Spleen (tissue), 11 donors: ENCODE measurements at regions not wholly inside any gene's neighbourhood (a gene's known extent, or its start where the extent isn't known, plus 50 kb on each side); places are given as distances from the start of the nearest gene placed in this dataset.

ENCODE experiments used
- DNase-seq: peaks from one replicate; pipeline ENCODE4 v3.0.0-alpha.2; 2020
- H3K27ac ChIP-seq, 8 donors: fragments of 200-600 bp; sonication (generic) in 7 of 8; 1 replicate in 4 of 8; 2 replicates in 4 of 8; pipeline versions ENCODE4 v1.5.0 to v1.8.0; 2016 to 2021; ENCODE audit warnings: inconsistent platforms in 4 of 8, mild to moderate bottlenecking in 4 of 8, moderate library complexity in 1 of 8
- H3K27me3 ChIP-seq, 7 donors: fragments of 200-600 bp; sonication (generic) in 6 of 7; replicated peaks in 1 of 7; 1 replicate in 4 of 7; 2 replicates in 3 of 7; pipeline versions ENCODE4 v1.5.0 to v1.8.0; 2016 to 2021; ENCODE audit warnings: inconsistent platforms in 3 of 7, mild to moderate bottlenecking in 1 of 7
- H3K36me3 ChIP-seq, 6 donors: fragments of 200-600 bp; sonication (generic) in 5 of 6; 1 replicate in 4 of 6; 2 replicates in 2 of 6; pipeline versions ENCODE4 v1.5.0 to v1.8.0; 2016 to 2021; ENCODE audit warnings: inconsistent platforms in 2 of 6
- H3K4me1 ChIP-seq, 6 donors: fragments of 200-600 bp; sonication (generic) in 5 of 6; 1 replicate in 3 of 6; 2 replicates in 3 of 6; pipeline versions ENCODE4 v1.5.0 to v1.8.0; 2016 to 2021; ENCODE audit warnings: inconsistent platforms in 3 of 6
- H3K4me3 ChIP-seq, 8 donors: fragments of 200-600 bp; sonication (generic) in 7 of 8; 1 replicate in 4 of 8; 2 replicates in 4 of 8; pipeline versions ENCODE4 v1.5.0 to v1.8.0; 2016 to 2021; ENCODE audit warnings: inconsistent platforms in 4 of 8, mild to moderate bottlenecking in 4 of 8, moderate library complexity in 2 of 8
- H3K9me3 ChIP-seq, 8 donors: fragments of 200-600 bp; sonication (generic) in 7 of 8; 1 replicate in 4 of 8; 2 replicates in 4 of 8; pipeline versions ENCODE4 v1.5.0 to v1.8.0; 2016 to 2021; ENCODE audit warnings: inconsistent platforms in 4 of 8
- POLR2A ChIP-seq, 3 donors: fragments of 450-650 bp; IDR thresholded peaks; one replicate each; pipeline ENCODE4 v1.5.1; 2017; ENCODE audit warnings: antibody characterized with exemption in 3 of 3, mild to moderate bottlenecking in 1 of 3
- POLR2AphosphoS5 ChIP-seq, 3 donors: sonication (generic); formaldehyde crosslinking; IDR thresholded peaks; one replicate each; pipeline ENCODE4 v1.5.1; 2017; ENCODE audit warnings: antibody characterized with exemption in 3 of 3
- WGBS, 5 donors: extraction: QIAGEN DNeasy Blood & Tissue Kit in 3 of 5; methylation state at CpG; one replicate each; pipeline versions ENCODE4 v1.1.5 to v1.1.7; 2013 to 2018; 5-methylcytosine and 5-hydroxymethylcytosine counted together
- intact Hi-C: fragments of 100-400 bp; cut with DNase I; formaldehyde crosslinking; loops from one replicate; pipeline ENCODE4 v1.15.0; 2023; ENCODE audit warnings: low total_unique reads
- TF ChIP-seq, protein P1 (sequence below), 11 experiments: fragments of 200-600 bp in 7 of 11; fragments of 450-650 bp in 4 of 11; sonication (generic) in 4 of 11; IDR thresholded peaks in 8 of 11; conservative IDR thresholded peaks in 3 of 11; 1 replicate in 7 of 11; 2 replicates in 4 of 11; pipeline versions ENCODE4 v1.4.0 to v1.8.0; 2016 to 2021; ENCODE audit warnings: antibody characterized with exemption in 11 of 11, inconsistent platforms in 4 of 11, mild to moderate bottlenecking in 1 of 11
- donor health status: healthy with polysubstance abuse.
- donor health status: DM: no; HTN: no; CAD: no; lungs with moderate emphysema.
- donor health status: DM: no; HTN: no; CAD: no.
- donor health status: Bipolar disorder and iron deficiency.
- donor health status: healthy.
- donor health status: DM: no; HTN: no; CAD: no.
- donor health status: DM: yes; HTN: yes; CAD: no.

GRCh38 chr2:121120991-121121390 lies 164.0 kb downstream of the TFCP2L1 start:
- TF ChIP-seq POLR2A (IDR thresholded peaks at IDR 0.05) (no peak), POLR2AphosphoS5 (IDR thresholded peaks at IDR 0.05) (no peak)
- TF ChIP-seq, protein P1, sequence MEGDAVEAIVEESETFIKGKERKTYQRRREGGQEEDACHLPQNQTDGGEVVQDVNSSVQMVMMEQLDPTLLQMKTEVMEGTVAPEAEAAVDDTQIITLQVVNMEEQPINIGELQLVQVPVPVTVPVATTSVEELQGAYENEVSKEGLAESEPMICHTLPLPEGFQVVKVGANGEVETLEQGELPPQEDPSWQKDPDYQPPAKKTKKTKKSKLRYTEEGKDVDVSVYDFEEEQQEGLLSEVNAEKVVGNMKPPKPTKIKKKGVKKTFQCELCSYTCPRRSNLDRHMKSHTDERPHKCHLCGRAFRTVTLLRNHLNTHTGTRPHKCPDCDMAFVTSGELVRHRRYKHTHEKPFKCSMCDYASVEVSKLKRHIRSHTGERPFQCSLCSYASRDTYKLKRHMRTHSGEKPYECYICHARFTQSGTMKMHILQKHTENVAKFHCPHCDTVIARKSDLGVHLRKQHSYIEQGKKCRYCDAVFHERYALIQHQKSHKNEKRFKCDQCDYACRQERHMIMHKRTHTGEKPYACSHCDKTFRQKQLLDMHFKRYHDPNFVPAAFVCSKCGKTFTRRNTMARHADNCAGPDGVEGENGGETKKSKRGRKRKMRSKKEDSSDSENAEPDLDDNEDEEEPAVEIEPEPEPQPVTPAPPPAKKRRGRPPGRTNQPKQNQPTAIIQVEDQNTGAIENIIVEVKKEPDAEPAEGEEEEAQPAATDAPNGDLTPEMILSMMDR (IDR thresholded peaks at IDR 0.05 in 8 of 11, conservative IDR thresholded peaks at IDR 0.05 in 3 of 11) = no peak
- no peak overlapping the region for H3K4me3 ChIP-seq
- peaks cover 0 to 16% (median 0%) of the 10 kb centered on the region in 7 donors for H3K27me3 ChIP-seq
- H3K36me3 ChIP-seq = no peaks in the 10 kb centered on the region
- DNase-seq = no peak
- no peaks in the 10 kb centered on the region for H3K4me1 ChIP-seq
- intact Hi-C loops = no loop called here
- 72 to 90% (median 86%) methylated on average over 7 to 8 of the region's 8 CpGs for WGBS, 5 donors
- no peaks in the 10 kb centered on the region for H3K9me3 ChIP-seq
- no peak overlapping the region for H3K27ac ChIP-seq

GRCh38 chr2:121121661-121122060 lies 163.3 kb downstream of the TFCP2L1 start:
- WGBS, 5 donors = 76 to 88% (median 80%) methylated on average over 7 of the region's 7 CpGs
- TF ChIP-seq, protein P1 (IDR thresholded peaks at IDR 0.05 in 8 of 11, conservative IDR thresholded peaks at IDR 0.05 in 3 of 11) = no peak
- no peak for TF ChIP-seq POLR2A (IDR thresholded peaks at IDR 0.05)
- TF ChIP-seq POLR2AphosphoS5 (IDR thresholded peaks at IDR 0.05) = no peak
- H3K36me3 ChIP-seq = no peaks in the 10 kb centered on the region
- intact Hi-C loops = no loop called here
- H3K9me3 ChIP-seq = no peaks in the 10 kb centered on the region
- H3K27ac ChIP-seq = no peak overlapping the region
- DNase-seq = no peak
- no peaks in the 10 kb centered on the region for H3K4me1 ChIP-seq
- no peak overlapping the region for H3K4me3 ChIP-seq
- H3K27me3 ChIP-seq = peaks cover 0 to 16% (median 0%) of the 10 kb centered on the region in 7 donors

GRCh38 chr2:121123268-121123667 lies 161.7 kb downstream of the TFCP2L1 start:
- Histone ChIP-seq H3K4me1 (no peaks in the 10 kb centered on the region), H3K27me3 (peaks cover 0 to 16% (median 0%) of the 10 kb centered on the region in 7 donors), H3K9me3 (no peaks in the 10 kb centered on the region), H3K27ac (no peak overlapping the region), H3K36me3 (no peaks in the 10 kb centered on the region), H3K4me3 (no peak overlapping the region)
- no peak for TF ChIP-seq POLR2A (IDR thresholded peaks at IDR 0.05)
- TF ChIP-seq, protein P1 (IDR thresholded peaks at IDR 0.05 in 8 of 11, conservative IDR thresholded peaks at IDR 0.05 in 3 of 11) = no peak
- no peak for TF ChIP-seq POLR2AphosphoS5 (IDR thresholded peaks at IDR 0.05)
- 60 to 96% (median 89%) methylated on average over 2 to 10 of the region's 10 CpGs for WGBS, 5 donors
- intact Hi-C loops = no loop called here
- DNase-seq = no peak

GRCh38 chr2:121124330-121124729 lies 160.7 kb downstream of the TFCP2L1 start:
- H3K27me3 ChIP-seq = peaks cover 0 to 16% (median 0%) of the 10 kb centered on the region in 7 donors
- H3K4me1 ChIP-seq = no peaks in the 10 kb centered on the region
- intact Hi-C loops = no loop called here
- TF ChIP-seq, protein P1 (IDR thresholded peaks at IDR 0.05 in 8 of 11, conservative IDR thresholded peaks at IDR 0.05 in 3 of 11) = no peak
- TF ChIP-seq POLR2AphosphoS5 (IDR thresholded peaks at IDR 0.05) (no peak), POLR2A (IDR thresholded peaks at IDR 0.05) (no peak)
- H3K4me3 ChIP-seq = no peak overlapping the region
- H3K36me3 ChIP-seq = no peaks in the 10 kb centered on the region
- DNase-seq = no peak
- H3K27ac ChIP-seq = no peak overlapping the region
- H3K9me3 ChIP-seq = no peaks in the 10 kb centered on the region
